Left forelimb (tissue), 1 donor: ENCODE measurements at regions not wholly inside any gene's neighbourhood (a gene's known extent, or its start where the extent isn't known, plus 50 kb on each side); places are given as distances from the start of the nearest gene placed in this dataset.

ENCODE experiments used
- DNase-seq: peaks from one replicate; pipeline ENCODE4 v3.0.0-alpha.2; 2018; ENCODE audit warnings: low spot score

DNA sequence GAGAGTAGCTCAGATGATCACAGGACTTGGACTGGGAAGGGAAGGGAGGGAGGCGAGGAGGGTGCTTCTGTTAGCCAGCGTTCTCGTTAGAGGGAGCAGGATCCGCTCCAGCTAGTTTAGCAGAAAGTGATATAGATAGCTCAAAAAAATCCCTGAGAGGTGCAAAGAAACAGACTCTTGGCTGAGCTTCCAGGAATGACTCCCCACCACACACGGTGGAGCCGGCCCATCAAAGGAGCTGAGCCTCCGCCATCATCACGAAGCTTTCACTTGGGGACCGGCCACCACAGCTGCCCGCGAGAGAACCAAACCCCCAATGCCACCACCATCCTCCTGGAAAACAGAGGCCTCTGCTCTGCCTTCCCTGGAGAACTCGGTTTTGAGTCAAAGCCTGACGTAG, 124.6 kb upstream of the BCL2L14 start:
- no peak for DNase-seq

DNA sequence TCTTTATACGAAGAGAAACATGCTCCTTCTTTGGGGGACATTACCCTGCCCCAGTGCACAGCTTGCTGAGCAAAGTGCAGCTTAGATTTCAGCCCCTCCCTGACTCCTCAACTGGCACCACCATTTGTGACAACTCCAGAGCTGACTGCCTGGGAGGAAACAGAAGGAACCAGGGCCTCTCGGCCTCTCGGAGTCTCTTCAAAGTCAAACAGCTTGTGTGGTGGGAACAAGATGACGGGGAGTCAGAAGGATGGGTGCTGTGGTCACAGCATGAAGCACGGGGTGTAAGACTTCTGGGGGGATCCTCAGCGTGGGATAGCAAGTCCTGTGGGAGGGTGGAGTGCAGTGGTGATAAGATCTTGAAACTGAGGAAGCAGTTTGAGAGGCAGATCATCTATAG, 123.5 kb upstream of the BCL2L14 start:
- no peak for DNase-seq

DNA sequence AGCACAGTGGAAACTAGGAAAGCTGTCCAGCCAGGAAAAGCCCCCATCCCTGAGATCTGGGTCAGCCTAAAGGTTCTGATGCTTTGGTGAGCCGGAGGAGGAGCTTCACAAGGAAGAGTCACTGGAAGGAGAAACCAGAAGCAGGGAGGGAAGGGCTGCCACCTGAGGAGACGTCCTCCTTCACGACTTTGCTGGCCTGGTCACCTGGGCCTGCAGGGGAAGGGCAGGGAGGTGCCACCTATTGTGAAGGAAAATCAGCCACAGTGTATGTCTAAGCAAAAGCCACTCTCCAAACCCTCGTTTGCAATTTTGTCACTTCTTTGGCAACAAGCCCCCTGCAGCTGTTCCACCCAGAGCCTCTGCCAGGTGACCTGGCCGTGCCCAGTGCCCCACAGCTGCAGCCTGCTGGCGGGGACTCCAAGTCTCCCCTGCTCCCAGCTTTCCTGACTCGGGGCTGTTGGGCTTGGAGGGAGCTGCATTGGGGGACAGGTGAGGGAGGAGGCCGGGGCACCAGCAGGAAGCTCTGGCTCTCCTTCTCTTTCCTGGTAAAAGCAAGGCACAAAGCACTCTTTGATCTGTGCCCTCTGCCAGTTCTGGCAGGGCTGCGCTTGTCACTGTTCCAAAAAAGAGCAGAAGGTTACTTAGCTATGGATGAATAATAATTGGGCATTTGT, 120.9 kb upstream of the BCL2L14 start:
- no peak for DNase-seq

DNA sequence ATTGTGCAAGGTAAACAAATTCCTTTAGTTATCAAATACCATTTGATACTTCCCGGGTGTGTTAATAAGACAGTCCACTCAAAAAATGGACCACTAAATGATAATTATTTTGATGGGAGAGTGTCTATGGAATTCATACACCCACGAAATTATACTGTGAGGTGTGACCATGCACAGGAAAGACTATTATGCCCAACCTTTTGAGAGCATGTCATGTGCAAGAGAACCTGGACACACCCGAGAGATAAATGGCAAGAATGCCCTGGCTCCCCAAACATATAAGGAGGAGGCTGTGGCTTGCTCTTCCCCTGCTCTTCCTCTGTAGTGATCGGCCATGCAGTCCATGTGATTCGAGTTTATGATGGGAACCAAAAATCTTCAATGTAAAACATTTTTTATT, 119.5 kb upstream of the BCL2L14 start:
- no peak for DNase-seq

DNA sequence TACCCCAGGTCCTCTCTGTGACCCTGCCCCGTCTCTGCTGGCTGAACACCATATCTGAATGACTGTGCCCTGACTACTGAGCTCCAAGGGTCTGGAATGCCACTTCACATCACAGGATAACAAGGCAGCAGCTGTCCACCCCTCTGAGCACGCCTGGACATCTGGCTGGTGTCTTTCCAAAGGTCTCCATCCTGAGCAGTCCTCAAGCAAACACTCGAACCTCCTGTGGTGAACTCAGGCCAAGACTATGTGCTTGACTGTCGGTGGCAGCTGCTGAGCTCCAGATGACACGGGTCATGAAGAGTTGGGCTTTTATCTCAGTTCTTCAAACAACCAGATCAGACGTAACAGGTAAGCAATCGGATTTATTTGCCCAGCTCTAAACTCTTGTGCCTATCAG, 117.2 kb upstream of the BCL2L14 start:
- no peak for DNase-seq

DNA sequence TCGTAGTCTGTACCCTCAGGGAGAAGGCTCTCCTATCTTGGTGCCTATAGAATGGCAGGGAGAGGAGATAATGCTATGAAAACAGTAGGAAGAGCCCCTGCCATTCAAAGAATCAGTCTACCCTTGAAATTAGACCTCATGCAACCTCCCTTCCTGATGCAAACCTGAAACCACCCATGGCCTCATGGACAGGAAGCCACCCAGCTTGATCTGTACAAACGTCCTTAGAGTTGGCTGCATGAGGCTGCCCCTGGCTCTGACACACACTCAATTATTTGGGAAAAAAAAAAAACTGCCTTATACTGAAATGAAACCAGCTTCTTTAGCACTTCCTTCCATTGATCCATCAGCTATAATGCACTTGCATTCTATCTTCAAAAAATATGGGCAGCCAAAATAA, 116.6 kb upstream of the BCL2L14 start:
- DNase-seq: no peak

DNA sequence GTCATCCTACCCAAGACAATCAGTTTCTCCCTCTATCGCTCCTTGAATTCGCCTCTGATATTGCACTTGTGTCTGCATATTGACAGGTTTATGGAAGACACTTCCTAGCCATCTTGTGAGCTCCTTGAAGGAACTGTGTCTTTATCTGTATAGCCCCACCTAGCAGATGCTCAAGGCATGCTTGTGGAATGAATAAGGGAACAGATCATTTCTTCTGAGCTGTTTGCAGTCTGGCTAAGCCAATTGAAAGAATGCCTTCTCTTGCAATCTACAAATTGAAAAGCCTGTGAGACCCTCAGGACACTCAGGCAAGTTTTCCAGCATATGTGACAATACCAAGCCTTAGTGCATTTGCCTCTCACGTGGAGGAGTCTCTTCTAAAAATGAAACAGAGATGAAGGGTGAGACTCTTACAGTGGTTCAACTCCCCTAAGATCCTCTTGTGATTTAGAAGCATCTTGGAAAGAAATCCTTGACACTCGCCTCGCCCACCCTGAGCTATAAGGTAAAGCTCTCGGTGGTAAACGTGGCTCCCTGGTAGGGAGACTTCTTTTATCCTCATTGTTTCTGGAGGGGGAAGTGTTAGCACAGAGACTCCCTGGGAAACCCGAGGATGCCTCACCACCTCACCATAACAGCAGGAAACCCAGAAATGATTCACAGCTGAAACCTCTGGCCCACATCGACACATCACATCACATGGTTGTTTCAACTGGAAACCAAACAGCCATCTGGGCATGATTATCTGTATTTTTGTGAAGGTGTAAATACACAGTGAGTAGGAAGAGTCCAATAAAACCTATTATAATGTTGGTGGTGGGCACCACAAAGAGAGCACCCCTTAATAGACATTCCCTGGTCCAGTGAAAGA, 112.3 kb upstream of the BCL2L14 start:
- no peak for DNase-seq

DNA sequence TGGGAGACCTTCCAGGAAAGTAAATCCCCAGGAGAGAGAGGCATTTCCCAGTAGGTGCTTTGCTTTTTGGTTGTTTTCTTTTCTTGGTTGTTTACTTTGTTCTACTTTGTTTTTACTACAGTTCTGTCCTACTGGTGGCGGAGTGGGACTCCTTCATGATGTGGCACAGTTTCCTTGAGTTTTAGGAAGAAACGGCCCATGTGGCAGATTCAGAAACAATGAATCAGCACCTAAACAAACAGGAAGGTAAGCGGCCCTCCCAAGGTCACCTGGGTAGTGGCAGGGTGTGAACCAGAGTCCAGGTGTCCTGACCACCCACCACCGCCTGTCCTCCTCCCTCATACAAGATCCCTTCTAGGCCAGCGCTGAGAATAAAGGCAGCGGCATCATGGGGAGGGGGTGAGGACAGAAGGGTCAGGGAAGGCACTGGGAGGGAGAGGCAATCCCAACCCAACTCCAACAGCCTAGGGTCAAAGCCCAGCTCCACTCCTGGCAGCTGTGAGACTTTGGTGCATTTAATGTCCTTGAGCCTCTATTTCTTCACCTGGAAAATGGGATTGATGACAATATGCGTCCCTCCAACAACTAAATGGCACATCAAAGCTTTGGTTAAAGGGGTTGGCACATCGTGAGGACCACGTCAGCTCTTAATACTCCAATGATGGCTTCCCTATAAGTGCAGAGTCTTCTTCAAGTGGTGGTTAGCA, 111.5 kb upstream of the BCL2L14 start:
- DNase-seq: no peak

DNA sequence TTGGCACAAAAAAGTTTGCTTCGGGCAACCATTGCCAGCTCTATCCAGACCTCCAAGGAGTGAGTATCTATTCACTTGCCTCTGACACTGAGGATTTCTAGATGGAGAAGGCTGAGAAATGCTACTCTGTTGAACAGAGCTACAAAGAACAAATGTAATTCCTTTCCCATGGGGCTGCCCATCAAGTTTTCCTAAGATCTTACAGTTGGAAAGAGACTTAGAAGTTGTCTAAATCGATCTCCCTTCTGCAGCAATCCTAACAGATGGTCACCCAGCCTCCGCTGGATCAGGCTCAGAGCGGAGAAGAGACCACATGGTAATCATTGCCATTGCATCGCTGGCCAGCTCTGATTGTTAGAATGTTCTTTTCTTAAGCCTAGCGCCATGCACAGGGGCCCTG, 110.1 kb upstream of the BCL2L14 start:
- no peak for DNase-seq

DNA sequence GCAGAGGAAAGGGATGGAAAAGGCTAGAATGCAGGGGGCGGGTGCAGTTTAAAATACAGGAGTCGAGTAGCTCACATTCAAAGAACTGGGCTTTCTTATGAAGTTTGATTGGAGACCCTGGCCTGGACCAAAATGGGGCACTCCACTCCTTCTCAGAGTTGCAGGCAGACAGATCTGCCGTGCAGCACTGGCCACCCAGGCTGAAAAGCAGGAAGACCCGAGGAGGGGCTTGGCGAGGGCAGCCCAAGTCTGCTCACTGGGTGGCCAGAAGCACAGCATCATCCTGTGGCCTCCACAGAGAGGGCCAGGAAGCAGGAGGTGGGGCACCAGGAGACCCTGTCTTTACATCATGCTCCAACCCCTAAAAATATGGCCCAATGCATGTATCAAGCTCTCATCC, 109.1 kb upstream of the BCL2L14 start:
- DNase-seq: no peak

DNA sequence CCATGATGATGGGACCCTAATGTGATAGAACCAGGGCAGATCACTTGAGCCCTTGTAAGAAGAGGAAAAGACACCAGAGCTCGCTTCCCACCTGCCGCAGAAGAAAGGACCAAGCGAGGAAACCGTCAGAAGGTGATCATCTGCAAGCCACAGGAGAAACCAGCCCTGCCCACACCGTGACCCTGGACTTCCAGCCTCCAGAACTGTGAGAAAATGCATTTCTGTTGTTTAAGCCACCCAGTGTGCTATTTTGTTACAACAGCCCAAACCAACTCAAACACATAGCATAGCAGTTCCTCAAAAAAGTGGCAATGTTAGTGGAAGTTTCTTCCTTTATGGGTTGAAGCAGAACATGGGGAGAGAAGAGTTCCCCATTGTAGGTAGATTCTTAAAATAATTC, 107.9 kb upstream of the BCL2L14 start:
- DNase-seq: no peak

DNA sequence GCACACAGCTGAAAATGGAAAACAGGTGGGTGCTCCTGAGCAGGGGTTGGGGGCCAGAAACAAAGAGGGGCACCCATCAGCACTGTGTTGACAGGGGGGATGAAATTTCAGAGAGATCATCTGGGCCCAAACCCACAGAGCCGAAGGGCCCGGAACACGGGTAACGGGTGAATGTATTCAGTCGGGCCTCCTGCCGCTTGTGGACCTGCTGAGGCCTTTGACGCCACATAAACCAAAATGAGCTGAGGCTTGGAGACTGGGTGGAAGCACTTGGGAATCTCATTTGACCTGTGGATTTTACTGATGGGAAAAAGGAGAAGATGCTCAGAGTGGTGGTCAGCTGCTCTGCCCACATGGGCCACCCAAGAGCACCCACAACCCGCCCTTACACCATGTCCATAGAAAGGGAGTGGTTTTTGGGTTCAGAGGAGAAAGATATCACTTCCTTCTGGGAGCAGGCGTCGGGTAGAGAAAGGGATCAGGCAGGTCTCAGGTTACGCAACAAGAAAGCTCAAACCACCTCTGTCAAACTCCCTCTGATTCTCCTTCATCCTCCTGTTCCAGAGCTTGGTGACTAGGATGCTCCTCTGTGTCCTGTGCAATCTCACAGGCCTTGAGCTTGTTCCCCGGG, 106.8 kb upstream of the BCL2L14 start:
- DNase-seq: no peak

DNA sequence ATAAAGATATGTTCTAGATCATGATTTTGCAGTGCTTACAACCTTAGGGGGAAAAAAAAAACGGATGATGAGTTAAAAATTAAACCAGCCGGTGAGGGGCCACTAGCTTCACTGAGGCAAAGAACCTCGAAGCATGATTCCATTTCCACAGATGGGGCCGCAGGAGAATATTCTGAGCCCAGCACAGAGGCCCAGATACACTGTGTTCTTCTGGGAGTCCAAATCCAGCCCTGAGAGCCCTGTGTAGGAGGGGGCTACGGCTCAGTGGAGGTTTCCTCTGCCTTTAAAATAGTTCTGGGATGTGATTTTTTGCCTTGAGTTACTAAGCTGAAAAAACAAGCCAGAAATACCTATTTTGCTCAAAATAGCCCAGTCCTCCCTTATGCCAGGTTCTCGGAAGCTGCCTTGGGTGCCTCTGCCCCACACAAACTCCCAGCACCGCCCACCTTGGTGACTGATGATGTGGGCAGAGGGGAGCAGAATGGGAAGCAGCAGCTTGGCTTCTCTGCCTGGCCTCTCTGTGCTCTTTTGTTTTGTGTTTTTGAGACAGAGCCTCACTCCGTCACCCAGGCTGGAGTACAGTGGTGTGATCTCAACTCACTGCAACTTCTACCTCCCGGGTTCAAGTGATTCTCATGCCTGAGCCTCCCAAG, 105.4 kb upstream of the BCL2L14 start:
- no peak for DNase-seq

DNA sequence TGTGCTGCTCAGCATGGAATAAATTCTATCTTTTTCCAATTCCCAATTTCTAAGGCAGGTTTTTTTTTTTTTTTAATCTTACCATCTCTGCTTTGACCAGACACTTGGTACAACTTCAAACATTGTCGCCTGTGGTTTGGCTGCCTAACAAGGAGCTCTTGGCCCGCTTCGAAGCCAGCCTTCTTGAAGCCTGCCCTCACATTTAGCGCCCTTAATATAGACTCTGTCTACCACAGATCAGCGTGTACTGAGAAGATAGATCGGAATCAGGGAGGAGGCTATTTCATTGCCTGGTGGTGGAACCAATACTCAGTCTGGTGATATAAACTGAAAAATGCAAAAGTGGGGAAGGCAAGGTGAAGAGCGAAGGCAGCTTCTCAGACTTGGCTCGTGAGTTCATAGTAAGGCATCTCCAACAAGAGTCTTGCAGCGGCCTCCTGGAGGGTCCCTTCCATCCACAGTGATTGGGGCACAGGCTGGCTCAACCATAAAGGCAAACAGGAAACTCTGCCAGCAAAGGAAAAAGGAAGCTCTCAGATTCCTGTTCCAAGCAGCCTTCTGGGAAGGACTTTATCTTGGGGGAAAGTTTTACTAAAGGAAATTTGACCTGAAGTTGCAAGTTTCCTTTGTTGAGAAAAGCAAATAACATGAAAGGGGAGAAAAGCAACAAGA, 103.2 kb upstream of the BCL2L14 start:
- no peak for DNase-seq

DNA sequence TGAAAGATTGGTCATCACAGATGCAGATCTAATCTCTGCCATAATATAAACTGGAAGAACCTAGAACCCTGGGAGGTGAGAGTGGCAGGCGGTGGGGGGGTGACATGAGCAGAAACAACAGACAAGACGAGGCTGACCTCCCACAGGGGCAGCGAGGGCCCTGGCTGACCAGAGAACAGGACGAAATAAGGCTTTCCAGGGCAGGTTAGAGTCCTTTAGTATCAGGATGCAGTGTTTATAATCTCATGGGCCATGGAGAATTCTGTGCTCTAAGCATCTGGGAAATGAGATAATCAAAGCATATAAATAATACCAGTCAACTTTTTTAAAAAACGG, 102.7 kb upstream of the BCL2L14 start:
- no peak for DNase-seq

DNA sequence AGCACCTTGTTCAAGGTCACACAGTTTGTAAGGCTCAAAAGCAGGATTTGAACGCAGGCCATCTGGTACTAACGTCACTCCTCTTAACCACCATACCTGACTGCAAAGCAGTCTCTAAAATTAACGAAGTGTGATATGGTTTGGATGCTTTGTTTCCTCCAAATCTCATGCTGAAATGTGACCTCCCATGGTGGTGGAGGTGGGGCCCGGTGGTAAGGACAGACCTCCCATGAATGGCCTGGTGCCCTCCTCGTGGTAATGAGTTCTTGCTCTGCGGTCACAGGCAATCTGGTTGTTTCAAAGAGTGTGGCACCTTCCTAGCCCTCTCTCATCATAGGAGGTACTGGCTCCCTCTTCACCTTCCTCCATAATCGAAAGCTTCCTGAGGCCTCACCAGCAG, 102.2 kb upstream of the BCL2L14 start:
- DNase-seq: no peak

DNA sequence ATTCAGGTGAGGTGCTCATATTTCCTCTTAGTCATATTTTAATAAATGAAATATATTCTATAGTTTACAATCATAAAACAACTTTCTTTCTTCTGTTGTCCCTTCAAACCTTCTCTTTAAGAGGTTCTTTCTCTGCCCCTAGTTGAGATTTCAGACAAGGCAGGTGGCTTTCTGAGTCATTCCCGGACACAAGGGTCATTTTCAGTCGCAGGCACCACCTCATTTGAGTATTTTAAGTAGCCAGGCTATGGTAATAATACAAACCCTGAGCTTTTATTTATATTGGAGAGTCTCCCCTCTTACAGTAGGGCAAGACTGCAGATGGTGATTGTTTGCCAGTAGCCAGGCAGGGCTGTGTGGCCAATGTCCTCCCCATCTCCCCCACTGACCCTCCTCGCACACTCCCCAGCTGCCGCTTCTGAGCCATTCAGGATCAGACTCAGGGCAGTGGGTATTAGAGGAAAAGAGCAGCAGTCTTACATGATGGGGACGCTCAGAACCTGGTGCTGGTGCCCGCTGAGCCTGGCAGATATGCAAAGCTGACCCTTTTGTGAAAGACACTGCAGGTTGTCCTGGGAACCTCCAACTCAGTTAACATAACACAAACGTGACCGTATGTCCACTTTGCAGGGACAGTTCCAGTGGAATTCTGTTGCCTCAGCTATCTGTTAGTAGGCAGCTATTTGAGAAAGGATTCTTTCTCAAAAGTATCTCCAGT, 101.1 kb upstream of the BCL2L14 start:
- DNase-seq: no peak

DNA sequence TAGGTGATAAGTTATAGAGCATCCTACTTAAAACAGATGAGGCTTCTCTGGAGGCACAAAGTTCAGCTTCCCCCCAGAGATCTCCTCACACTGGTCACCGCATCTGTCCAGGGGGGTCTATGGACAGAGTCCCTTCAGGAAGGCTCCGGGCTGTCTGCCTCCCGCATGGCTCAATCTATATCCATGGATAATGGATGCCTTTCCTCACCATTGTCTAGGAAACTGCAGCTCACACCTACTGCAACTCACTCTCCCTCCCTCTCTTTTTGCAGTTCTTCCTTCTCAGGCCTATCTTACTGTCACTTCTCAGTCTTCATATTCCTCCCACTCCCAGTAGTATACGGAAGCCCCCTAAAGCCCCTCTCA, 100.6 kb upstream of the BCL2L14 start:
- no peak for DNase-seq

DNA sequence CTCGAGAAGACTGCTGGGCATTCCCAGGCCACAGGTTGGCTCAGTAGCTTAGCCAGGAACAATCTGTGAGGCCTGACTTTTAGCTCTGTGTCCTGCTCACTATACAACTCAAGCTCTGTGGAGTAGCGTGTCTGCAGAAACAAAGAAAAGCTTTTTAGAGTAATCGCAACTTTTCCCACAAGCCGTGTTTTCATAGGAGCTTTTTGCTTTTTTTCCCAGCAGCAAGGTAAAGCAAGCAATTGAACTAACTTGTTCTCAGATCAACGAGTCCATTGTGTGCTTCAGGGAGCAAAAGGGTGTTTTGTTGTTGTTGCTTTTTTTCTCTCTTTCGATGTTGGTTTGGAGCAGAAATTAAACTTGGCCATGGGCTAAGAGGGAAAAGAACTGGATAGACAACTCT, 97.3 kb upstream of the BCL2L14 start:
- DNase-seq: no peak

DNA sequence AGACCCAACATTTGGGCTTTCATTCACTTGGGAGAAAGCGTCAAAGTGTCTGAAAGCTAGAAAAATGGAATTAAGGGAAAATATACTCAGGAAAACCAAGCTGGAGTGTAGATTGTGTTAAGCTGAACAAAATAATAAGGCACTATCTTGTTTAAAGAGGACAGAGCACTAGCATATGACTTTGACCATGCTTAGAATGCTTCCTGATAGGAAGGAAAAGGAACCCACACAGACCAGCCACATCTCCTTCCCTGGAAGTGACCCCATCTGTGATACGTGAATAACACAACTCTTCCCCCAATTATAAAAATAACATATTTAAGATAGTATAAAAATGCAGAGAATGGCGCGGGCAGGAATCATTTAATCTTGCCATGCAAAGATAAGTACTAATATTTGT, 94.7 kb upstream of the BCL2L14 start:
- no peak for DNase-seq

DNA sequence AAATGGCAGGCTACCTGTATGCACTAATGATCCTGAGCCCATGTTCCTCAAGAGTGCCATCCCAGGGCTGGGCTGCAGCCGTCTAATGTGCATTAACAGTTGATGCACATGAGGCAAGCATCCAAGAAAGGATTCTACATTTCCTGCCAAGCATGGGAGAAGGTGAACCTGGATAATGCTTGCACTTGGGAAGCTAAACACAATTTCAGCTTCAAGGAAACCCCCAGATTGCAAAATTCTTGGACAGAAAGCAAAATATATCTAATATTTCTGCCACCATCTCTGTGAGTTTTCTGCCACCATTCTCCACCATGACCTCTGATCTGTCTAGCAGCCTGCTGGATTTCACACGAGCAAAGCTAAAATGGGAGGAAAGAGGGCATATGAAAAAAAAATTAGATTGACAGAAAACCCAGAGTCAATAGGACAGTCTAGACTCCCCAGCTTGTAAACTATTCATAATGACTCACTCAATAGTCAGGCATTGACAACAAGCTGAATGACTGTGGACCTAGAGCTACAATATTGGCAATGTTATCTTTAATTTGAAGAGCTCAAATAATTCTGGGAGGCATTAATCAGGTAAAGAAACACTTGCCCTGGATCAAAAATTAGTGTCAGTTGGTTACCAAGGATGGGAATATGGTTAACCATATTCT, 91.9 kb upstream of the BCL2L14 start:
- no peak for DNase-seq
